Stomach (tissue), 4 donors: ENCODE measurements at regions not wholly inside any gene's neighbourhood (a gene's known extent, or its start where the extent isn't known, plus 50 kb on each side); places are given as distances from the start of the nearest gene placed in this dataset.

Source experiments
- CTCF ChIP-seq, 7 experiments: fragments of 450-650 bp in 4 of 7; fragments of 200-600 bp in 3 of 7; sonication (generic) in 3 of 7; IDR thresholded peaks; one replicate each; pipeline ENCODE4 v1.5.1; 2016 to 2019; ENCODE audit warnings: antibody characterized with exemption in 7 of 7, control low read depth in 2 of 7, mild to moderate bottlenecking in 1 of 7
- POLR2A ChIP-seq, 4 donors: fragments of 450-650 bp; IDR thresholded peaks; one replicate each; pipeline ENCODE4 v1.6.1; 2016; ENCODE audit warnings: antibody characterized with exemption in 4 of 4, control low read depth in 2 of 4, mild to moderate bottlenecking in 1 of 4, moderate library complexity in 1 of 4

- TF ChIP-seq POLR2A (IDR thresholded peaks at IDR 0.05) (no peak), CTCF (IDR thresholded peaks at IDR 0.05) (no peak)
Measured at GRCh38 chr2:35495182-35495581, 860.4 kb upstream of the CRIM1 start.
